Non-pigmented ciliary epithelial cell (primary cell): ENCODE measurements at regions not wholly inside any gene's neighbourhood (a gene's known extent, or its start where the extent isn't known, plus 50 kb on each side); places are given as distances from the start of the nearest gene placed in this dataset.

Experiments used
- DNase-seq: peaks from one replicate; pipeline ENCODE4 v3.0.0-alpha.2; 2010; ENCODE audit warnings: low read depth

DNA sequence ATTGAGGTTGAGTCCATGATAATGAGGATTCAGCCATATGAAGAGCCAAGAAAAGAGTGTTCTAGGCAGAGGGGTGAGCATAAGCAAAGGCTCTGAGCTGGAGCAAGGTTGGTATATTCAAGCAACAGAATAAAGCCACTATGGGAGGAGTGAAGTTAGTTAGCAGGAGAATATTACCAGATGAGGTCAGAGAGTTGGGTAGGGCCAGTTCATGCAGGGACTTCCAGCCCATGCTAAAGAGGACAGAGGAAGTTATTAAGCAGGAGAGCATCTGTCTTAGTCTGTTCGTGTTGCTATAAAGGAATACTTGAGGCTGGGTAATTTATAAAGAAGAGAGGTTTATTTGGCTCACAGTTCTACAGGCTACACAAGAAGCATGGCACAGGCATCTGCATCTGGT is 57.1 kb upstream of the ATG10 start:
- DNase-seq = no peak

- DNase-seq = no peak
Measured at GRCh38 chr5:81912933-81913332, 58.9 kb upstream of the ATG10 start.

DNA sequence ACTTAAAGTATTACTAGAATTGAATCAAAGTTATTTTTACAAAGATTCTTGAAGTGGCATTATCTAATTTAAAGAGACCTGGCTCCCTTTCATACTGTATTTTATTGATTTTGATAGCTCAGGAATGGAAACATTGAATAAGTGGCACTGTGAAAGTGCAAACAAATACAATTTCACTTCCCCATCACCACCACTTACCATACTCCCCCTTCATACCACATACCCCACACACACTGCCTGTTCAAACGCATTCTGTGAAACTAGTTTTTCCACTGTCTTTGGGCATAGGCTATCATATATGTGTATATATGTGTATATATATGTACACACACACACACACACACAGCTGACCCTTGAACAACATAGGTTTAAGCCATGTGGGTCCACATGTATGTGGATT is 62.1 kb upstream of the ATG10 start:
- DNase-seq = no peak

- DNase-seq = no peak
Measured at GRCh38 chr5:81908771-81909170, 63.1 kb upstream of the ATG10 start.

DNA sequence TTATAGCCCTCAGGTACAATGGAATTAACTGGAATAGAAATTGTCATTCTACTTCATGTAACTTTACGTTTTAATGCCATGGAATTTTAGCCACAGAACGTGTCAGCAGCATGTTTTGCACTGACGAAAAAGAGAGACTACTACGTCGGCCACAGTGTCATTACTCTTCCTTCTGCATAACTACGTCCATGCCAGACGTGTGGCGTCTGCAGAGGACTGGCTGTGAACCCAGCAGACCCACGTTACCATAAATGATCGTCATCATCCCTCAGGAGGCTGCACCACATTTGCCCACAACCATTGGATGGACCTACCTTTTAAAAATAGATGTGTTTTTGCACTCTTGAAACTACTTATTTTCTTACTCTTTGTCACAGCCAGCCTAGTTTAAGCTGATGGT is 63.8 kb upstream of the ATG10 start:
- DNase-seq = no peak

DNA sequence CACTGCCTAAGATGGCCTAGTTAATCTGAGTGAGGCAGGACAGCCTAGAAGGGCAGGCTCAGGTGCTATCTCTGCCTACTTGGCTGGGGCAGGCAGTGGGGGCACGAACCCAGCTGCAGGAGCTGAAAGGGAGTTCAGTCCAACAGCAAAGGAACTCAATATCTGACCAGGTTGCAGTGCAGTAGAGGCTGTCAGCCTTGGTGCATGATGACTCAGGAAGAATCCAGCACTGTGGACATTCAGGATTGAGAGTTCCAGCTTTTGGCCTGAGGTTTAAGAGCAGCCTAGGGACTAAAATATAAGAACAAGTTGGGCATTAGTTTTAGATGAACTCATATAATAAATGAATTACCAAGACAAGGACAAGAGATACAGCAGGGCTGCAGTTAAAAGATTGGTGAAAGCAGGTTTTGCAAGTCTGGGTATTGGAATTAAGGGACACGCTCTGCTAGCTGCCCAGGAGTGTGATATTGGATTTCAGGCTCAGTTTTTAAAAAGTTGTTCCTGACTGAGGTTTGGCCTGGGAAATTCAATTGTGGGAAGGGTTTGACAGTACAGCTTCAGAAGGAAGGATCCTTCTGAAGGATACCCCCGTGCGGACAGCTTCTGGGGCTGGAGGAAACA is 64.7 kb upstream of the ATG10 start:
- DNase-seq = no peak

GRCh38 chr5:81906086-81906485 is 65.7 kb upstream of the ATG10 start:
- no peak for DNase-seq

- no peak for DNase-seq
Measured at GRCh38 chr5:81904861-81905260, 67.0 kb upstream of the ATG10 start.

DNA sequence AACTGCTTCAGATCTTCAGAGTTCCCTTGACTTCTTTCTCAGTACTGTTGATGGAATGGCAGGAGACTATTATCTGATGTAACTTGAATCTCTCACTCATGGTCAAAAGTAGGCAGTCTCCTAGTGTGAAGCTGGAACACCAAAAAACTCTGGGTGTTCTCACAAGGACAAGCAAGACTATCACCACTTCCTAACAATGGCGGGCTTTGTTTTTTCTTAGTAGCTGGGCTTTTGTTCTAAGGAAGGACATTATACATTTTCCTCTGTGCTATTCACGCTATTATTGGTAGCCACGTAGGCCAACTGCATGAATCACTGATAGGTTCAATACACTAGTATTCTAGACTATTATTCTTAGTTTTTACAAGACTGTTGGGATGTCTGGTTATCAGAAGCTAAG is 67.7 kb upstream of the ATG10 start:
- DNase-seq = no peak

DNA sequence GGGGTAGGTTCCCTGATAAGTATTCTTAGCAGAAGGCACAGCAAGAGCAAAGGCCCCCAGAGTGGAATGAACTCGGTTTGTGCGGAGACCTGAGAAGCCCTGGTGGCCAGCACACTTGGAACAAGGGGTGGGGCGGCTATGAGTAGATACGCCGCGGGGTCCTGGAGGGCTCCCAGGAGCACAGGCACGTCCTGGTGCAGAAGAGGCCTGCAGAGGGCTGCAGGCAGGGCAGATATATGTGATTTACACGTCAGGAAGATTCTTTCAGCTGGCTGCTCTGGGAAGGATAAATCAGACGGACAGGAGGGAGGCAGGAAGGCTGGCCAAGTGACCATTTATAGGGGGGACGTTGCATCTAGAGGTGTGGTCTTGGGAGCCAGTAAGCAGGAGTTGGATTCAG is 70.2 kb upstream of the ATG10 start:
- no peak for DNase-seq

DNA sequence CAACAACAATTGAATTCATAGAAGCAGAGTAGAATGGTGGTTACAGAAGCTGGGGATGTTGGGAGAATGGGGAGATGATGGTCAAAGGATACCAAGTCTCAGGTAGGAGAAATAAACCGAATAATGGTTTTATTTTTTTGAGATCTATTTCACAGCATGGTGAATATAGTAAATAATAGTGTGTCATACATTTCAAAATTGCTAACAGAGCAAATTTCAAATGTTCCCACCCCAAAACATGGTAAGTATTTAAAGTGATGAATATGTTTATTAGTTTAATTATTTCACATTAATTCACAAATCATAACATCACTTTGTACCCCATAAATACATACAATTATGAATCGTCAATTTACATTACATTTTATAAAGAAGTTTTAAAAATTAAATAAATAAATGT is 72.7 kb upstream of the ATG10 start:
- no peak for DNase-seq

- no peak for DNase-seq
Measured at GRCh38 chr5:81898403-81898802, 73.4 kb upstream of the ATG10 start.

DNA sequence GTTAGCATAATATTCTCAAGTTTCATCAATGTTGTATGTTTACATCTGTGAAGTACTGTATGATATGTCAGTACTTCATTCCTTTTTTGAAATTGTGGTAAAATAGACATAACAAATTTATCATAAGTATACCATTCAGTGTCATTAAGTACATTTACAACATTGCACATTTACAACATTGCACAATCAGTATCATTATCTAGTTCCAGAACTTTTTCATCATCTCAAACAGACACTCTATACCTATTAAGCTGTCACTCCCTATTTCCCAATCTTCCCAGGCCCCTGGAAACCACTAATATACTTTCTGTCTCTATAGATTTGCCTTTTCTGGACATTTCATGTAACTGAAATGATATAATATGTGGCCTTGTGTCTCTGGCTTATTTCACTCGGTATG is 75.1 kb upstream of the ATG10 start:
- no peak for DNase-seq

- DNase-seq = no peak
Measured at GRCh38 chr5:81895307-81895706, 76.5 kb upstream of the ATG10 start.

- DNase-seq = no peak
Measured at GRCh38 chr5:81893961-81894360, 77.9 kb upstream of the ATG10 start.

DNA sequence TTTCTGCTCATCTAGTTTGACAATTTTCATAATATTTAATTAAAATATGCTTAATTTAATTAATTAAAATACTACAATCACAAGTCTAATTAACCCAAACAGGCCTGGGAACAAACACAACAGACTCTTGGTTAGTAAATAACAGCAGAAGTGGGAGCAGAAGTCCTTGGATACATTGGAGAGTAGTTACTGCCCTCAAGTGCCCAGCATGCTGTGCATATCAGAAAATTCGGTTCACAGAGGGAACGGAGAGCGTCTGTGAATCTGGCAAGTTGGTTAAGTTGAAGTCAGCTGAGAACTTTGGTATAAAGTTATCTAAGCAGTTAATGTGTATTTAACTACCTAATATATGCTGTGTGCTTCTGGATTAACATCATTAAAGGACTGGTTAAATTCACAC is 87.0 kb upstream of the ATG10 start:
- no peak for DNase-seq

DNA sequence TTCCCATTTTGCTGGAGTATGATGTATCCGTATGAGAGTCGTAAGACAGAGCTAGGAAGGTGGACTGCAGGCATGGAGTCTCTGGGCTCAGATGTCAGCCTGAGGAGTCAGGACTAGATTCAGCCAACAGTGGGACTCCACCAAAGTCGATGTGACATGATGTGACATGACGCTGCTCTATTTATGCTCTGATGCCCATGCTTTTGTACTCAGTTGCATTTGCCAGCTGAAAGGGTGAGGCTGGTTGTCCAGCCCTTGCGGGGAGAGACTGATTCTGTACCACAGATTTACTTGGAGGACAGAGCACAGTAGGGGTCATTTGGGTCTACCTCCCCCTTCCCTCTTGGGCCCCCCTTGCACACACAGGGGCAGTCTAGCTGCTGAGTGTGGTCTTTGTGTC is 88.5 kb upstream of the ATG10 start:
- DNase-seq = no peak

DNA sequence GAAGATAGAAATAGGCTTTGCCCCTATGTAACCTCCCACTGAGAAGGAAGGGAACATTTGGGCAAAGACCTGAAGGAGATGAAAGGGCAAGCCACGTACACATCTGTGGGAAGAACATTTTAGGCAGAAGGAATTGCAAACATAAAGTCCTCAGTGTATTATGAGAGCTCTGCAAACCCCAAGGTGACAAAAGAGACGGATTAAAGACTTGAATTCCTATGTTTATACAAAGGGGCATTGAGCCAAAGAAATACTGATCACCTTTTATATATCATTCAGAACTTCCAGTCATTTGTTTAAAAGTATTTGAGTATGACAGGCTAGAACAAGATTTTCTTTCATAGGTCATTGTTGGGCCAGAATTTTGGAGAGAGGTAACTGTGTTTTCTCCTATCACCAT is 90.2 kb upstream of the ATG10 start:
- DNase-seq = no peak

DNA sequence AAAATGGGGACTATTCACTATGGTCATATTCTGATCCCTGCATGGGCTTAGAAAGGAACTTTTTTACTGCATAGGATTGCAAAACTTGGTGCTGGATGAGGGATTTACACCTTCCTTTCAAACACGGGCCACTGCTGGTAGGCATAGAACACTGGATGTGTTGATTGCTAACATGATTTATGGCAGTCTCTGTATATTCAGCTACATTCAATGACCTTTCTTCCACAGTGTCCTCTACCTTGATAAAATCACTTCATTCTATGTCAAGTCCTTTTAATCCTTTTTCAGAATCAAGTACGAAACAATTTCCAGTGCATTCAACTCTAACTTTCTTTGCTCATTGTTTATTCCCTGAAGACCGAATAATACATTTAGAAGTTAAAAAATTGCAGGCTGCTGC is 91.9 kb upstream of the ATG10 start:
- DNase-seq = no peak

GRCh38 chr5:81878333-81878732 is 93.5 kb upstream of the ATG10 start:
- no peak for DNase-seq

- DNase-seq = no peak
Measured at GRCh38 chr5:81866994-81867393, 104.8 kb upstream of the ATG10 start.

DNA sequence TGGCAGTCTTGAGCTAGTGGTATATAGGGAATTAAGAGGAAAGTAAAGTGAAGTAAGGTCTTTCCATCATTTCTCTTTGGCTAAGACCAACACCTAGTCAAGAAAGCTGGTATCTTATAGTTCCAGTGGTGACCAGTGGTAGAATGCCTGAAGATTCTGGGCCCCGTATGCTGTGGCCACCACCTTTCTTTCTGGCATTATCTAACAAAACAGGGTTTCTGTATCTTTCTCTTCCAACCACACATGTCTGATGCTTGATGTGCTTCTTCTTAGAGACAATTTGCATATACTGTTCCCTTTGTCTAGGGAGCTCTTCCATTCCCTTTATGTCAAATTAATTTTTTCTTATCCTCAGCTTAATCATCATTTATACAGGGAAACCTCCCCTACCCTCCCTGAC is 109.9 kb upstream of the SSBP2 start:
- DNase-seq = no peak

GRCh38 chr5:81859624-81860023 is 108.7 kb upstream of the SSBP2 start:
- DNase-seq = no peak

- no peak for DNase-seq
Measured at GRCh38 chr5:81856948-81857928, 106.3 kb upstream of the SSBP2 start.
